Prostate gland (tissue), 2 donors: ENCODE measurements at regions not wholly inside any gene's neighbourhood (a gene's known extent, or its start where the extent isn't known, plus 50 kb on each side); places are given as distances from the start of the nearest gene placed in this dataset.

Experiments used
- DNase-seq: peaks from one replicate; pipeline ENCODE4 v3.0.0-alpha.2; 2019; ENCODE audit warnings: low spot score
- H3K27ac ChIP-seq, 2 donors: fragments of 200-600 bp; sonication (generic); 2 replicates each; pipeline ENCODE4 v1.5.1; 2017 to 2019
- H3K27me3 ChIP-seq: fragments of 200-600 bp; sonication (generic); replicated peaks from 2 replicates; pipeline ENCODE4 v1.5.1; 2019; ENCODE audit not compliant: insufficient read depth
- H3K36me3 ChIP-seq, 2 donors: fragments of 200-600 bp; sonication (generic); 1 replicate in 1 of 2; 2 replicates in 1 of 2; pipeline versions ENCODE4 v1.5.1 to v1.8.1; 2017 to 2019
- H3K4me1 ChIP-seq: fragments of 200-600 bp; sonication (generic); replicated peaks from 2 replicates; pipeline ENCODE4 v1.5.1; 2019
- H3K4me3 ChIP-seq, 2 donors: fragments of 200-600 bp; sonication (generic); 2 replicates each; pipeline ENCODE4 v1.5.1; 2017 to 2019
- H3K9me3 ChIP-seq: fragments of 200-600 bp; sonication (generic); 2 replicates; pipeline ENCODE4 v1.5.1; 2017
- POLR2A ChIP-seq: fragments of 450-650 bp; IDR thresholded peaks from one replicate; pipeline ENCODE4 v1.6.1; 2016; ENCODE audit warnings: antibody characterized with exemption, mild to moderate bottlenecking
- POLR2AphosphoS5 ChIP-seq: sonication (generic); formaldehyde crosslinking; IDR thresholded peaks from one replicate; pipeline ENCODE4 v1.6.1; 2017; ENCODE audit warnings: antibody characterized with exemption
- WGBS: methylation state at CpG from one replicate; pipeline ENCODE4 v1.1.5; 2018; 5-methylcytosine and 5-hydroxymethylcytosine counted together
- intact Hi-C: fragments of 100-400 bp; cut with DNase I; formaldehyde crosslinking; loops from one replicate; pipeline ENCODE4 v1.14.2; 2022
- TF ChIP-seq, protein P1 (sequence below), 4 experiments: fragments of 200-600 bp in 2 of 4; fragments of 450-650 bp in 2 of 4; sonication (generic) in 2 of 4; IDR thresholded peaks; 1 replicate in 3 of 4; 2 replicates in 1 of 4; pipeline ENCODE4 v1.5.1; 2016 to 2019; ENCODE audit warnings: antibody characterized with exemption in 4 of 4, mild to moderate bottlenecking in 2 of 4, moderate library complexity in 2 of 4

- no peak for TF ChIP-seq POLR2AphosphoS5
- TF ChIP-seq POLR2A = no peak
- TF ChIP-seq, protein P1, sequence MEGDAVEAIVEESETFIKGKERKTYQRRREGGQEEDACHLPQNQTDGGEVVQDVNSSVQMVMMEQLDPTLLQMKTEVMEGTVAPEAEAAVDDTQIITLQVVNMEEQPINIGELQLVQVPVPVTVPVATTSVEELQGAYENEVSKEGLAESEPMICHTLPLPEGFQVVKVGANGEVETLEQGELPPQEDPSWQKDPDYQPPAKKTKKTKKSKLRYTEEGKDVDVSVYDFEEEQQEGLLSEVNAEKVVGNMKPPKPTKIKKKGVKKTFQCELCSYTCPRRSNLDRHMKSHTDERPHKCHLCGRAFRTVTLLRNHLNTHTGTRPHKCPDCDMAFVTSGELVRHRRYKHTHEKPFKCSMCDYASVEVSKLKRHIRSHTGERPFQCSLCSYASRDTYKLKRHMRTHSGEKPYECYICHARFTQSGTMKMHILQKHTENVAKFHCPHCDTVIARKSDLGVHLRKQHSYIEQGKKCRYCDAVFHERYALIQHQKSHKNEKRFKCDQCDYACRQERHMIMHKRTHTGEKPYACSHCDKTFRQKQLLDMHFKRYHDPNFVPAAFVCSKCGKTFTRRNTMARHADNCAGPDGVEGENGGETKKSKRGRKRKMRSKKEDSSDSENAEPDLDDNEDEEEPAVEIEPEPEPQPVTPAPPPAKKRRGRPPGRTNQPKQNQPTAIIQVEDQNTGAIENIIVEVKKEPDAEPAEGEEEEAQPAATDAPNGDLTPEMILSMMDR (IDR thresholded peaks at IDR 0.05) = no peak
- intact Hi-C loops = no loop called here
- Histone ChIP-seq H3K4me1 (no peaks in the 10 kb centered on the region), H3K9me3 (no peaks in the 10 kb centered on the region), H3K27me3 (no peaks in the 10 kb centered on the region), H3K27ac (no peak overlapping the region), H3K4me3 (no peak overlapping the region), H3K36me3 (no peaks in the 10 kb centered on the region)
- DNase-seq = no peak
- WGBS = 92% methylated on average over 4 of the region's 4 CpGs
Measured at GRCh38 chr5:67294266-67294938, 97.8 kb upstream of the CD180 start.

GRCh38 chr5:67293226-67293625, 96.6 kb upstream of the CD180 start:
- intact Hi-C loops = no loop called here
- Histone ChIP-seq H3K27ac (no peak overlapping the region), H3K36me3 (no peaks in the 10 kb centered on the region), H3K4me3 (no peak overlapping the region), H3K9me3 (no peaks in the 10 kb centered on the region), H3K27me3 (no peaks in the 10 kb centered on the region), H3K4me1 (no peaks in the 10 kb centered on the region)
- TF ChIP-seq, protein P1 (IDR thresholded peaks at IDR 0.05) = no peak
- TF ChIP-seq POLR2AphosphoS5 (no peak), POLR2A (no peak)
- no peak for DNase-seq

DNA sequence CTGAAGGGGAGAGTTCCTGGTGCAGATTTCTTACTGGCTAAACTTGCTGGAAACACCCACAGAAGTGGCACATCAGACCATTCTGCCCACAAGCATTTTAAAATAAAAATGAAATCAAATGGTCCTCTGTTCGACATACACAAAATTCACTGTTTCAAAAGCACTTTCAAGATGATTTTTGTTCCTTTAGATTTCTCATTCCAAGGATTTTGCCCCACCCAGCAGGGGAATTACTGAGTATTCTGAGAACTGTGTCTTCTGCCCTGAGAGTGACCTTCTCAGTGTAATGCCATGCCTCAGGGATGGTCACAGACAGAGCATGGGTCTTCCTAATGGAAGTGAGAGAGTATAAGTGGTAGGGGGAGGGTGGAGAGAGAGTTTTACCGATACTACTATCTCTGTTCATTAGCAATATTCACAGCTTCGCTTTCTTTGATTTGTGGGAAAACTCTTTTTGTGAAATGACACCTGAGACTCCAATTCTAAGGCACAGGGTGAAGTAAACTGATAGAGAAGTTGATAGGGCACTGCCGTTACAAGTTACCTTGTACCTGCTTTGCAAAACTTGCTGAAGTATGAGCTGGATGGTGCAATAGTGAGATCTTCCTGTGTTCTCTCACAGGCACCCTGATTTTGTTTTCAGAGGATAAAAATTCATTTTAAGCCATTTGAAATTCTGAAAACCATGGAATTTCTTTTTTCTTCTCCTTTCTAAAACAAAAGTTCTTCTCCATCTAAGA, 95.8 kb upstream of the CD180 start:
- no peaks in the 10 kb centered on the region for H3K27me3 ChIP-seq
- no peak for TF ChIP-seq POLR2A
- TF ChIP-seq POLR2AphosphoS5 = no peak
- TF ChIP-seq, protein P1 (IDR thresholded peaks at IDR 0.05) = no peak
- intact Hi-C loops = no loop called here
- no peaks in the 10 kb centered on the region for H3K9me3 ChIP-seq
- DNase-seq = no peak
- H3K4me1 ChIP-seq = no peaks in the 10 kb centered on the region
- no peaks in the 10 kb centered on the region for H3K36me3 ChIP-seq
- H3K27ac ChIP-seq = no peak overlapping the region
- WGBS = 96% methylated on average over 4 of the region's 4 CpGs
- no peak overlapping the region for H3K4me3 ChIP-seq

GRCh38 chr5:67291671-67292070, 95.1 kb upstream of the CD180 start:
- Histone ChIP-seq H3K27me3 (no peaks in the 10 kb centered on the region), H3K4me1 (no peaks in the 10 kb centered on the region), H3K4me3 (no peak overlapping the region), H3K27ac (no peak overlapping the region), H3K9me3 (no peaks in the 10 kb centered on the region), H3K36me3 (no peaks in the 10 kb centered on the region)
- WGBS = 67% methylated on average over 7 of the region's 7 CpGs
- intact Hi-C loops = no loop called here
- no peak for TF ChIP-seq POLR2A
- no peak for TF ChIP-seq POLR2AphosphoS5
- TF ChIP-seq, protein P1 (IDR thresholded peaks at IDR 0.05) = no peak
- DNase-seq = no peak

- Histone ChIP-seq H3K36me3 (no peaks in the 10 kb centered on the region), H3K27ac (no peak overlapping the region), H3K4me3 (no peak overlapping the region), H3K4me1 (no peaks in the 10 kb centered on the region), H3K9me3 (no peaks in the 10 kb centered on the region), H3K27me3 (no peaks in the 10 kb centered on the region)
- TF ChIP-seq, protein P1 (IDR thresholded peaks at IDR 0.05) = no peak
- TF ChIP-seq POLR2A = no peak
- TF ChIP-seq POLR2AphosphoS5 = no peak
- WGBS = 76% methylated on average over 4 of the region's 4 CpGs
- intact Hi-C loops = no loop called here
- DNase-seq = no peak
Measured at GRCh38 chr5:67291066-67291465, 94.5 kb upstream of the CD180 start.
